ENCODE measurements at regions not wholly inside any gene's neighbourhood (a gene's known extent, or its start where the extent isn't known, plus 50 kb on each side); places are given as distances from the start of the nearest gene placed in this dataset.

DNA sequence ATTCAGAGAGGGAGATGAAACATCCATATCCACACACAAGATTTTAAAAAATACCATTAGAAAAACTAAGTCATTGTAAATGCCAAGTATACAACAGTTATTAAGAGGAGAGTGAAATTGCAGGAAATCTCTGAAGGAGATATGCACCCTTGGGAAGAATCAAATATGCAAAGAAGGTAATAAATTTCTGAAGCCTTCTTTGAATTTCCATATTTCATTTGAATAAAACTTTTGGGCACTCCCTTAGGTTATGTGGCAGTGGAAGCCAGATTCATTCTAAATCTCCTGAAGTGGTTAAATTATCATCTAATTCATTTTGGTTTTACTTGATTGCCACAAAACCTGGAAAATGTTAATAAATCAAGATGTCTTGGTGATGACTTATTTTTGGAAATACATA lies 138.9 kb upstream of the CLEC14A start:
- FAIRE-seq (no peak), DNase-seq (ENCODE audit: low read depth in 1 of 2, low spot score in 2 of 2) (no peak)
- no peak overlapping the region for H3K9ac ChIP-seq (replicated peaks in 1 of 4; ENCODE audit: extremely low read depth in 1 of 4, low read depth in 3 of 4, low read length in 3 of 4)
- H4K5ac ChIP-seq (ENCODE audit: insufficient read length, low read depth, low read length) = no peak overlapping the region
- H3K23ac ChIP-seq (ENCODE audit: insufficient read length) = no peak overlapping the region
- H3K4me1 ChIP-seq (replicated peaks in 1 of 4; ENCODE audit: control insufficient read depth in 3 of 4, insufficient read depth in 4 of 4, low read length in 3 of 4) = no peaks in the 10 kb centered on the region
- no peak overlapping the region for H3K4ac ChIP-seq (replicated peaks; ENCODE audit: insufficient read length, low read depth, low read length)
- no peak overlapping the region for H3K18ac ChIP-seq (ENCODE audit: extremely low read depth, low read length)
- H4K20me1 ChIP-seq (replicated peaks in 1 of 2; ENCODE audit: control insufficient read depth in 1 of 2, insufficient read depth in 2 of 2, low read length in 2 of 2) = no peaks in the 10 kb centered on the region
- no peak overlapping the region for H2AFZ ChIP-seq (ENCODE audit: low read length)
- H3K14ac ChIP-seq (ENCODE audit: insufficient read length) = no peak overlapping the region
- no peak overlapping the region for H2BK20ac ChIP-seq (ENCODE audit: low read length)
- H3K79me2 ChIP-seq (ENCODE audit: control insufficient read depth in 1 of 2, insufficient read depth in 2 of 2, low read length in 2 of 2) = no peaks in the 10 kb centered on the region
- no peak overlapping the region for H3K27ac ChIP-seq (ENCODE audit: low read depth, low read length)
- H2AK5ac ChIP-seq (ENCODE audit: low read depth, low read length) = no peak overlapping the region
- CTCF ChIA-PET (ENCODE audit: partially characterized antibody) = no interaction called here
- H3K4me2 ChIP-seq (ENCODE audit: insufficient read depth in 1 of 2, low read depth in 2 of 2, low read length in 2 of 2) = no peak overlapping the region
- no peak overlapping the region for H2BK5ac ChIP-seq (ENCODE audit: low read depth, low read length)
- no peak for TF ChIP-seq RBBP5 (IDR thresholded peaks at IDR 0.05; ENCODE audit: borderline replicate concordance, low read depth, low read length)
- TF ChIP-seq TAF7 (optimal IDR thresholded peaks at IDR 0.05; ENCODE audit: borderline replicate concordance, low read depth, low read length) = no peak
- TF ChIP-seq CHD2 (IDR thresholded peaks at IDR 0.05; ENCODE audit: low read length) = no peak
- TF ChIP-seq SRF (IDR thresholded peaks at IDR 0.05; ENCODE audit: low read depth, low read length) = no peak
- TF ChIP-seq SP4 (IDR thresholded peaks at IDR 0.05; ENCODE audit: low read length) = no peak
- no peak for TF ChIP-seq GABPA (IDR thresholded peaks at IDR 0.05; ENCODE audit: borderline replicate concordance, insufficient read depth, low read length)
- TF ChIP-seq GTF2F1 (IDR thresholded peaks at IDR 0.05; ENCODE audit: borderline replicate concordance, low read depth, low read length) = no peak
- no peak for TF ChIP-seq EGR1 (IDR thresholded peaks at IDR 0.05; ENCODE audit: borderline replicate concordance, low read depth, low read length)
- no peak for TF ChIP-seq YY1 (IDR thresholded peaks at IDR 0.05; ENCODE audit: low read depth, low read length)
- no peak for TF ChIP-seq JUN (IDR thresholded peaks at IDR 0.05; ENCODE audit: low read depth, low read length)
- TF ChIP-seq, protein P1, sequence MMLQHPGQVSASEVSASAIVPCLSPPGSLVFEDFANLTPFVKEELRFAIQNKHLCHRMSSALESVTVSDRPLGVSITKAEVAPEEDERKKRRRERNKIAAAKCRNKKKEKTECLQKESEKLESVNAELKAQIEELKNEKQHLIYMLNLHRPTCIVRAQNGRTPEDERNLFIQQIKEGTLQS (IDR thresholded peaks at IDR 0.05; ENCODE audit: insufficient read depth, low read depth, low read length) = no peak
- TF ChIP-seq PHF8 (conservative IDR thresholded peaks at IDR 0.05; ENCODE audit: low read depth, low read length) = no peak
- no peak overlapping the region for H2BK120ac ChIP-seq (replicated peaks; ENCODE audit: low read depth, low read length)
- H3K23me2 ChIP-seq (ENCODE audit: low read depth, low read length) = no peaks in the 10 kb centered on the region; the same call in 1 of the 2 replicates
- peaks cover 0 to 2% (median 0%) of the 10 kb centered on the region in 4 experiments; a peak in 1 of 7 replicates for H3K27me3 ChIP-seq (replicated peaks in 1 of 4; ENCODE audit: control insufficient read depth in 3 of 4, extremely low read depth in 1 of 4, insufficient read depth in 3 of 4, low read length in 3 of 4)
- no peaks in the 10 kb centered on the region for H3K36me3 ChIP-seq (ENCODE audit: control insufficient read depth in 2 of 4, insufficient read depth in 4 of 4, low read length in 3 of 4)
- H3K79me1 ChIP-seq (ENCODE audit: low read depth, low read length) = no peaks in the 10 kb centered on the region
- no peak overlapping the region for H4K91ac ChIP-seq (replicated peaks; ENCODE audit: insufficient read length, low read length)
- no peak overlapping the region for H3K56ac ChIP-seq (replicated peaks; ENCODE audit: insufficient read length, low read depth, low read length)
- no peaks in the 10 kb centered on the region for H3K9me3 ChIP-seq (ENCODE audit: insufficient read depth in 2 of 2, low read depth in 1 of 2, low read length in 1 of 2)
- H3K4me3 ChIP-seq (ENCODE audit: extremely low read depth in 1 of 4, insufficient read depth in 2 of 4, low read depth in 3 of 4, low read length in 4 of 4) = no peak overlapping the region
- no peak overlapping the region for H2BK12ac ChIP-seq (ENCODE audit: low read depth, low read length)
- H2BK15ac ChIP-seq (ENCODE audit: low read length) = no peak overlapping the region
- H4K8ac ChIP-seq (ENCODE audit: extremely low read depth, insufficient read depth, low read length) = no peak overlapping the region
- POLR2A ChIA-PET (ENCODE audit: partially characterized antibody) = no interaction called here

All from H1 (cell line).